Activated T-helper 17 cell treated with anti-CD3 and anti-CD28 coated beads, Interleukin-2, amount 50 U/mL, for 72 hours (primary cell): ENCODE measurements at regions not wholly inside any gene's neighbourhood (a gene's known extent, or its start where the extent isn't known, plus 50 kb on each side); places are given as distances from the start of the nearest gene placed in this dataset.
"Not testable (repeated sequence)": the region's sequence is repeated elsewhere in the genome, so short reads cannot be mapped to it uniquely, and the experiment has no call there.

Source experiments
- ATAC-seq: fragments of 150-1000 bp; cut with Tn5 transposase; replicated peaks from 2 replicates; pipeline ENCODE4 v1.10.0; 2021; ENCODE audit warnings: mild to moderate bottlenecking, moderate library complexity
- H3K27ac Mint-ChIP-seq: one replicate; pipeline ENCODE4 v1.8.0; 2022; ENCODE audit warnings: mixed read lengths
- H3K27me3 Mint-ChIP-seq: one replicate; pipeline ENCODE4 v1.8.0; 2022; ENCODE audit warnings: mixed read lengths
- H3K36me3 Mint-ChIP-seq: one replicate; pipeline ENCODE4 v1.8.0; 2022; ENCODE audit warnings: low read depth, mild to moderate bottlenecking, mixed read lengths
- H3K4me1 Mint-ChIP-seq: one replicate; pipeline ENCODE4 v1.8.0; 2022; ENCODE audit warnings: mixed read lengths
- H3K4me3 Mint-ChIP-seq: one replicate; pipeline ENCODE4 v1.8.0; 2022; ENCODE audit warnings: mild to moderate bottlenecking, mixed read lengths
- H3K9me3 Mint-ChIP-seq: one replicate; pipeline ENCODE4 v1.8.0; 2022; ENCODE audit warnings: mixed read lengths

DNA sequence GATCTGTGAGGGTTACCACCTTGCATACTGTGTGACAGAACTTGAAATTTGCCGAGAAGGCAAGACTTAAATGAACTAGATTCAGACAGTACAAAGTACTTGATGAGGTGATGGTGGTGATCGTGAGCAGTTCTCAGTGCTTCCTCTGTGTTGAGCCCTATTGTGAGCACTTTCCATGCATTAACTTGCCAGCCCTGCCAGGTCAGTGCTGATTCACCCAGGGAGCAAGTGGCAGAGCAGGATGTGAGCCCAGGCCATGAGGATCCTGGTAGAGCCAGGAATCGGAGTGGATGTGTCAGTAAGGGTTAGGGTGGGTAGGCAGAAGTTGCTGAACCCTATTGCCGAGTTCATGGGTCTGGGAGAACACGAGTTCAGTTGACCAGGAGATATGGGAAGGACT lies 4545.7 kb upstream of the TPTE start:
- H3K4me1 Mint-ChIP-seq, H3K9me3 Mint-ChIP-seq, H3K4me3 Mint-ChIP-seq, ATAC-seq, H3K27me3 Mint-ChIP-seq, H3K36me3 Mint-ChIP-seq, H3K27ac Mint-ChIP-seq: not testable (repeated sequence)

DNA sequence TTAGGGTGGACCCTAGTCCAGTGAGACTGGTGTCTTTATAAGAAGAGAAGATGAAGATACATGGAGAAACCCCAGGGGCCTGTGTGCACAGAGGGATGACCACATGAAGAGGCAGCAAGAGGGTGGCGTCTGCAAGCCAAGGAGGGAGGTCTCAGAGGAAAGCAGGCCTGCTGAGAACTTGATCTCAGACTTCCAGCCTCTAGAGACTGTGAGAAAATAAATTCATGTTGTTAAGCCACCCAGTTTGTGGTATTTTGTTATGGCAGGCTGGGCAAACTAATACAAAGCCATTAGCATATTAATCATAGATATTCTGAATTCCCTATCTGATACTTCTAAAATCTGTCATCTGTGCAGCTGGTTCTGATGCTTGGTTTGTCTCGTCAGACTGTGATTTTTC lies 4523.8 kb upstream of the TPTE start:
- not testable (repeated sequence) for H3K27me3 Mint-ChIP-seq, ATAC-seq, H3K4me1 Mint-ChIP-seq, H3K9me3 Mint-ChIP-seq, H3K4me3 Mint-ChIP-seq, H3K36me3 Mint-ChIP-seq, H3K27ac Mint-ChIP-seq

- not testable (repeated sequence) for H3K36me3 Mint-ChIP-seq, H3K9me3 Mint-ChIP-seq, H3K4me1 Mint-ChIP-seq, H3K4me3 Mint-ChIP-seq, ATAC-seq, H3K27ac Mint-ChIP-seq, H3K27me3 Mint-ChIP-seq
Measured at GRCh38 chr21:6015422-6016057, 4505.8 kb upstream of the TPTE start.

GRCh38 chr21:6020460-6020859 lies 4500.9 kb upstream of the TPTE start:
- not testable (repeated sequence) for H3K27me3 Mint-ChIP-seq, H3K4me3 Mint-ChIP-seq, ATAC-seq, H3K9me3 Mint-ChIP-seq, H3K36me3 Mint-ChIP-seq, H3K27ac Mint-ChIP-seq, H3K4me1 Mint-ChIP-seq

DNA sequence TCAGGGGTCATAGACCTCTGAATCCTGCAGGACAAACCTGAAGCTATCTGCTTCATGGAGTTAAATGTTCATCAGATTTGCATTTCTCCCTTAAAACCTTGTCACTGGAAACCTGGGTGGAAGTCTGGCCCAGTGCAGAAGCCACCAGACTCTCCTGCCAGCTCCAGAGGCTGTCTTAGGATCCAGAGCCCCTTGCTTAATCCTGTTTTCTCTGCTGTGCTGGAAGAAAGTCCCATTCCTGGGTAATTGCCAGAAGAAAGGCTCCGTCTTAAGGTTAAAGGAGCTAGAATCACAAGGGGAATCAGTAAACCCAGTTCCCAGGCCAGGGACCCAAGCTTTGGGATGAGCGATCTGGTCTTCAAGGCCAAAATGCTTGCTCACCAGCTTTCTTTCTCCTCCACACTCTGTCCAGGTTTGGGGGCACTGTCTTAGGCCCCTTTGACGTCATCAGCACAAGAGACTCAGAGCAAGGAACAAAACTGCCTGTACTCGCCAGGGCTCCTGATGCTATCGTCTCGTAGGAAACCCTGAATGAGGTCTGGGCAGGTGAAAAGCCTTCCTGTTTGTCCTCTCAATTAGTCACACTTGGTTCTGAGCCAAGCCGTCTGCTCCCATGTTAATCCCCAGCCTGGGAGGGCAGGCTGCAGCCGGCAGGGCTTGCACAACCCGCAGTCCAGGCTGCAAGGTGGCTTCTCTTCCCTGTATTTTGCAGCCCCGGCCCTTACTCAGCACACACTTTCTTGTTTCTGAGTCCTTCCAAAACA lies 4500.2 kb upstream of the TPTE start:
- H3K36me3 Mint-ChIP-seq, H3K9me3 Mint-ChIP-seq, H3K27me3 Mint-ChIP-seq, H3K4me3 Mint-ChIP-seq, H3K27ac Mint-ChIP-seq, H3K4me1 Mint-ChIP-seq, ATAC-seq: not testable (repeated sequence)

- not testable (repeated sequence) for H3K27me3 Mint-ChIP-seq, H3K4me3 Mint-ChIP-seq, H3K27ac Mint-ChIP-seq, H3K9me3 Mint-ChIP-seq, H3K4me1 Mint-ChIP-seq, H3K36me3 Mint-ChIP-seq, ATAC-seq
Measured at GRCh38 chr21:6021717-6022270, 4499.6 kb upstream of the TPTE start.

GRCh38 chr21:6023331-6023730 lies 4498.1 kb upstream of the TPTE start:
- H3K9me3 Mint-ChIP-seq, H3K4me3 Mint-ChIP-seq, ATAC-seq, H3K4me1 Mint-ChIP-seq, H3K27ac Mint-ChIP-seq, H3K27me3 Mint-ChIP-seq, H3K36me3 Mint-ChIP-seq: not testable (repeated sequence)

DNA sequence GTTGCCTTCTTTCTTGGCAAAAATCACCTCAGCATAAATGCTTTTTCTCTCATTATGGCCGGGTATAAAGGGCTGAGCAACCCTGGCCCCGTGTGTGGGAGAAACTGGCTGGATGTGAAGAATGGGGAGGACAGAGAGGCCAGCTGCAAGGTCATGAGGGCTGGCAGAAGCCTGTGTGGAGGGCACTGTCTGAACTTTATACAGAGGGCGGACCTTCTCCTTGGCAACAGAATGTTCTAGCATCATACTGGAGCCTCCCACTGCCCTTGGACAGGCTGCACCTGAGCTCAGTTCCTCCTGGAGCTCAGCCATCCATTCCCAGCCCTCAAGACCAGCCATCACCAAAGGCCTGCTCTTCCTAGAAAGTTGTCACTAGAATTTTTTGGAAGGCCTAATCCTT lies 4496.2 kb upstream of the TPTE start:
- not testable (repeated sequence) for H3K27me3 Mint-ChIP-seq, H3K9me3 Mint-ChIP-seq, H3K4me3 Mint-ChIP-seq, ATAC-seq, H3K36me3 Mint-ChIP-seq, H3K4me1 Mint-ChIP-seq, H3K27ac Mint-ChIP-seq

- not testable (repeated sequence) for H3K4me3 Mint-ChIP-seq, H3K4me1 Mint-ChIP-seq, H3K27ac Mint-ChIP-seq, H3K9me3 Mint-ChIP-seq, H3K27me3 Mint-ChIP-seq, H3K36me3 Mint-ChIP-seq
- peak; percentile 97 for ATAC-seq
Measured at GRCh38 chr21:6027497-6027896, 4493.9 kb upstream of the TPTE start.

- not testable (repeated sequence) for H3K4me3 Mint-ChIP-seq, H3K27ac Mint-ChIP-seq, ATAC-seq, H3K27me3 Mint-ChIP-seq, H3K4me1 Mint-ChIP-seq, H3K9me3 Mint-ChIP-seq, H3K36me3 Mint-ChIP-seq
Measured at GRCh38 chr21:6034124-6034678, 4487.2 kb upstream of the TPTE start.

DNA sequence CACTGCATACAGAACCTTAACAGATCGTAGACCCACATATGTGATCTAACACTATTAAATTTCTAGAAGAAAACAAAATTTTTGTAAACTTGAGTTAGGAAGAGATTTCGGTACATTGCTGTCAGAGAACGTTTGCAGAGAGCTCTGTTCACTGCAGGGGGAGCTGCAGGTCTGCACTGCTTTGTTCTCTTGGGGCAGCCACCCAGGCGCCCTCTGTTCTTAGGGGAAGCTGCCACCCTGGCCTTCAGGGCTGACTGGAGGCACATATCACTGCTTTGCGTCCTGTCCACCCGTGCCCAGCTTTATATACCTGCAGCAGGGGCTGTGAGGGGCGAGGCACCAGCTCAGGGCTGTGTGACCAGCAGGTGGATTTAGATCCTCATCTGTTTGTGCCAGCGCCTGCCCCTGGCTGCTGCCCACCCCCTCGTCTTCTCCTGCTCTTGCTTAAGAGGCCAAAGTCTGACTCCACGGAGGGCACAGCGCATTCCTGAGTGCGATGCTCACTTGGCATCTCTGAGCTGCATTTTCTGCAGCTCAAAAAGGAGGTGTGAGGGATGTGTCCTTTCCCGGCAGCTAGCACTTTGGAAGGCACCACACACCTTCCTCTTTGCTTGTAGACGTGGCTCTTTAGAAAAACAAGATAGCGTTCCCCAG lies 4486.4 kb upstream of the TPTE start:
- H3K9me3 Mint-ChIP-seq, H3K36me3 Mint-ChIP-seq, H3K4me1 Mint-ChIP-seq, H3K4me3 Mint-ChIP-seq, H3K27ac Mint-ChIP-seq, H3K27me3 Mint-ChIP-seq, ATAC-seq: not testable (repeated sequence)

- H3K4me1 Mint-ChIP-seq, H3K9me3 Mint-ChIP-seq, ATAC-seq, H3K27ac Mint-ChIP-seq, H3K36me3 Mint-ChIP-seq, H3K27me3 Mint-ChIP-seq, H3K4me3 Mint-ChIP-seq: not testable (repeated sequence)
Measured at GRCh38 chr21:6035474-6036155, 4485.8 kb upstream of the TPTE start.

GRCh38 chr21:6039224-6039623 lies 4482.2 kb upstream of the TPTE start:
- H3K36me3 Mint-ChIP-seq, H3K9me3 Mint-ChIP-seq, H3K27me3 Mint-ChIP-seq, ATAC-seq, H3K4me3 Mint-ChIP-seq, H3K27ac Mint-ChIP-seq, H3K4me1 Mint-ChIP-seq: not testable (repeated sequence)

- not testable (repeated sequence) for H3K36me3 Mint-ChIP-seq, H3K27me3 Mint-ChIP-seq, H3K9me3 Mint-ChIP-seq, ATAC-seq, H3K4me3 Mint-ChIP-seq, H3K4me1 Mint-ChIP-seq, H3K27ac Mint-ChIP-seq
Measured at GRCh38 chr21:6040095-6040494, 4481.3 kb upstream of the TPTE start.
